ENCODE measurements at regions not wholly inside any gene's neighbourhood (a gene's known extent, or its start where the extent isn't known, plus 50 kb on each side); places are given as distances from the start of the nearest gene placed in this dataset.
"Not testable (repeated sequence)": the region's sequence is repeated elsewhere in the genome, so short reads cannot be mapped to it uniquely, and the experiment has no call there.

DNA sequence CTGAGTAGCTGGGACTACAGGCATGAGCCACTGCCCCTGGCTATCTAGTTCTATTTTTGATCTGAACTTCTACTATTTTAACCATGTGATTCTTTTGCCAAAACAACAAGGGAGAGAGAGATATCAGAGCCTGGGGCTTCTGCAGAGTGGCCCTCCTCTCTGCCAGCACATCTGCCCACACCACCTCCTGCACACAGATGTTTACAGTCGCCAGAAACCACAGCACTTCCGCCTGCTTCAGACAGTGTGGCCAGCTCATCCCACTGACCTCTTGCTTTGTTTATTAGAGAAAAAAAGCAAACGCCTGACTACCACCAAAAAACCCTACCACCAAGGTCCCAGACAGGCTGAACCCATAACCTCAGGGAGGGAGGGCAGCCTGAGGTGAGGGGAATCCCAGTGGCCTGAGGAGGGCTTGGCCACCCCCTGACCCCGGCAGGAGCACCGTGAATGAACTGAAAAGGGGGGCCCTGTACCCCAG, 85.9 kb upstream of the ABHD2 start:
- TF ChIP-seq, protein P1, sequence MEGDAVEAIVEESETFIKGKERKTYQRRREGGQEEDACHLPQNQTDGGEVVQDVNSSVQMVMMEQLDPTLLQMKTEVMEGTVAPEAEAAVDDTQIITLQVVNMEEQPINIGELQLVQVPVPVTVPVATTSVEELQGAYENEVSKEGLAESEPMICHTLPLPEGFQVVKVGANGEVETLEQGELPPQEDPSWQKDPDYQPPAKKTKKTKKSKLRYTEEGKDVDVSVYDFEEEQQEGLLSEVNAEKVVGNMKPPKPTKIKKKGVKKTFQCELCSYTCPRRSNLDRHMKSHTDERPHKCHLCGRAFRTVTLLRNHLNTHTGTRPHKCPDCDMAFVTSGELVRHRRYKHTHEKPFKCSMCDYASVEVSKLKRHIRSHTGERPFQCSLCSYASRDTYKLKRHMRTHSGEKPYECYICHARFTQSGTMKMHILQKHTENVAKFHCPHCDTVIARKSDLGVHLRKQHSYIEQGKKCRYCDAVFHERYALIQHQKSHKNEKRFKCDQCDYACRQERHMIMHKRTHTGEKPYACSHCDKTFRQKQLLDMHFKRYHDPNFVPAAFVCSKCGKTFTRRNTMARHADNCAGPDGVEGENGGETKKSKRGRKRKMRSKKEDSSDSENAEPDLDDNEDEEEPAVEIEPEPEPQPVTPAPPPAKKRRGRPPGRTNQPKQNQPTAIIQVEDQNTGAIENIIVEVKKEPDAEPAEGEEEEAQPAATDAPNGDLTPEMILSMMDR (IDR thresholded peaks at IDR 0.05; ENCODE audit: low read depth, low read length): no peak
- H3K4me3 ChIP-seq (ENCODE audit: low read depth, low read length): no peak overlapping the region
- in situ Hi-C loops (cut with HindIII; ENCODE audit: low sequenced_read_pairs): loop anchor here (25.0 kb wide), 1 partner anchor 90 kb away; the partner anchor contains the start of gene MFGE8
- DNase-seq (ENCODE audit: low read depth, low spot score): peak; percentile 46

DNA sequence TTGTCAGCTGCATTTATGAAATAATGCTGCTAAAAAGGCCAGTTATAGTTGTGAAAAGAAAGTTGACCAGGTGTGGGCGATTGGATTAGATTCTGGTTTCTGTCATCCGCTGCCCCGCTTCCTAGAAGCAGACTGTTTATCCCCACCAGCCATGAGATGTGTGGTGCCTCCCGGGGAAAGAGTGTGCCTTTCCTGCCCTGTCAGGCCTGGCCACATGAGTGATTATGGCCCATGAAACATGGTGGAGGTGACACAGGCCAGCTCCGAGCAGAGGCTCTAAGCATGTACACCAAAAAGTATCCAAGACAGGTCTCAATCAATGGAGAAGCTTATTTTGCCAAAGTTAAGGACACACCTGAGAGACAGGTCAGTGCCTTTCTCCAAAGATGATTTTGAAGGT, 85.4 kb upstream of the ABHD2 start:
- H3K4me3 ChIP-seq (ENCODE audit: low read depth, low read length): no peak overlapping the region
- DNase-seq (ENCODE audit: low read depth, low spot score): no peak
- in situ Hi-C loops (cut with HindIII; ENCODE audit: low sequenced_read_pairs): loop anchor here (25.0 kb wide), 1 partner anchor 91 kb away; the partner anchor contains the start of gene MFGE8
- TF ChIP-seq, protein P1 (IDR thresholded peaks at IDR 0.05; ENCODE audit: low read depth, low read length): no peak

DNA sequence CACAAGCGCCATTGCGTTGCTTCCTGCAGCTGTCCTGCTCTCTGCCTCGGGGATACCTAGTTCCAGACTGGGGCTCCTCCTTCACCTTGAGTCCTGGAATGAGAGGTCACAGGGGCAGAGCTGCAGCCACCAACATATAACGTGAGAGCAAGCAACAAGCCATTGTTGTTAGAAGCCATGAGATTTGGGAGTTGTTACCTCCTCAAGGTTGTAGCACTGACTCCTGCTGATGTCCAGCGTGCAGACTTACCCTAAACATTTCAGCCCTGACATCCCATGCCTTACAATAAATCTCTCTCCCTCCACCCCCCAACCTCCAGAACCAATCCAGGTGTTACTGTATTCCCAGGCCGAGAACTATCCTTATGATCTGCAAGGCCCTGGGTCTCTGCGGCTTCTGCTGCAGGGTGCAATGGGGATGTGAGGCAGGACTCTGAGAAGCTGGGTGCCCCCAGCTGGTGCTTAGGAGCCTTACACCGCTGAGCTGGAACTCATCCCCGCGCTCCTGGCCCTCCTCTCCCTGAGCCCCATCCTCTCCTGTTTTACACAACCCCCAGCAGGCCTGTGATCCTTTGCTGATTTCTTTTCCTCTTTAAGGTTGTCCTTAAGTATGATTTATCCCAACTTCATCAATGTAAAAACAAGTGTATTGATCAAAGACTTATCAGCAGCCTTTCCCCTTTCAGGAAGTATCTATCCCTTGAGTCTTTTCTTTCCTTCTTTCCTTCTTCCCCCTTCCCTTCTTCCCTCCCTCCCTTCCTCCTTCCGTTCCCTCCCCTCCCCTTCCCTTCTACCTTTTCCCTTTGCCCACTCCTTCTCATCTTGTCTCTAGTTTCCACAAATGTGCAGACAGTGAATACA, 84.2 kb upstream of the ABHD2 start:
- TF ChIP-seq, protein P1 (IDR thresholded peaks at IDR 0.05; ENCODE audit: low read depth, low read length): peak; percentile 65
- DNase-seq (ENCODE audit: low read depth, low spot score): peak; percentile 64
- H3K4me3 ChIP-seq (ENCODE audit: low read depth, low read length): no peak overlapping the region
- in situ Hi-C loops (cut with HindIII; ENCODE audit: low sequenced_read_pairs): loop anchor here (25.0 kb wide), 1 partner anchor 92 kb away; the partner anchor contains the start of gene MFGE8

DNA sequence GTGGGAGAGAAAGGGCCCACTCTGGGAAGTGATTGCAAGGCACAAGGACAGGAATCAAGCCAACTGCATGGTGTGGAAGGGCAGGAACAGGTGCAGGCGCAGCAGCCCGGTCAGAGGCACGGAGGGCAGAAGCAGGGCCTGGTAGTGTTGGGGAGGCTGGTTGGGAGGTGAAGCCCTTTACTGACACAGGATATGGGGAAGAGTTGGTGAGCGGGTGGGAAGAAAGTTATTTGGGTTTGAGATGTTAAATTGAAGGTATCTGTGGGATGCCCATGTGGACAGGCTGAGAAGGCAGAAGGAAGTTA, 83.6 kb upstream of the ABHD2 start:
- in situ Hi-C loops (cut with HindIII; ENCODE audit: low sequenced_read_pairs): loop anchor here (25.0 kb wide), 1 partner anchor 92 kb away; the partner anchor contains the start of gene MFGE8
- no peak overlapping the region for H3K4me3 ChIP-seq (ENCODE audit: low read depth, low read length)
- TF ChIP-seq, protein P1 (IDR thresholded peaks at IDR 0.05; ENCODE audit: low read depth, low read length): no peak
- no peak for DNase-seq (ENCODE audit: low read depth, low spot score)

DNA sequence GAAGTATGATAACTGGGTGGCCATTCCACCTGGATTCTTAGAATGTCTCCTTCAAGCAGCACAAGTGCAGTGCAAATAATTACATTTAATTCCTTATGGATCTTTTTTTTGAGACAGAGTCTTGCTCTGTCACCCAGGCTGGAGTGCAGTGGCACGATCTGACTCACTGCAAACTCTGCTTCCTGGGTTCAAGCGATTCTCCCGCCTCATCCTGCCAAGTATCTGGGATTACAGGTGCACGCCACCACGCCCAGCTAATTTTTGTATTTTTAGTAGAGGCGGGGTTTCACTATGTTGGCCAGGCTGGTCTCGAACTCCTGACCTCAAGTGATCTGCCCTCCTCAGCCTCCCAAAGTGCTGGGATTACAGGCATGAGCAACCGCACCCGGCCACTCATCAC, 80.7 kb upstream of the ABHD2 start:
- in situ Hi-C loops (cut with HindIII; ENCODE audit: low sequenced_read_pairs): loop anchor here (25.0 kb wide), 1 partner anchor 95 kb away; the partner anchor contains the start of gene MFGE8
- not testable (repeated sequence) for H3K4me3 ChIP-seq (ENCODE audit: low read depth, low read length); DNase-seq (ENCODE audit: low read depth, low spot score)

DNA sequence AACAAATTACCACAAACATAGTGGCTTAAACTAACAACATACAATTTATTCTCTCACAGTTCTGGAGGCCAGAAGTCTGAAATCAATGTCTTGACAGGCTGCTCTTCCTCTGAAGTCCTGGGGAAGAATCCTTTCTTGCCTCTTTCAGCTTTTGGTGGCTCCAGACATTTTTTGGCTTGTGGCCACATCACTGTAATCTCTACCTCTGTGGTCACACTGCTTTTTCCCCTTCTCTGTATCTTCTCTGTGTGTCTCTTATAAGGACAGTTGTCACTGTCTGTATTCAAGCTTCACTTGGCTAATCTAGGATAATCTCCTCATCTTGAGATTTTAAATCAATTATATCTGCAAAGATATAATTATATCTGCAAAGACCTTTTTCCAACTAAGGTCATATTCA, 80.3 kb upstream of the ABHD2 start:
- TF ChIP-seq, protein P1 (IDR thresholded peaks at IDR 0.05; ENCODE audit: low read depth, low read length): no peak
- no peak overlapping the region for H3K4me3 ChIP-seq (ENCODE audit: low read depth, low read length)
- in situ Hi-C loops (cut with HindIII; ENCODE audit: low sequenced_read_pairs): loop anchor here (25.0 kb wide), 1 partner anchor 96 kb away; the partner anchor contains the start of gene MFGE8
- no peak for DNase-seq (ENCODE audit: low read depth, low spot score)

DNA sequence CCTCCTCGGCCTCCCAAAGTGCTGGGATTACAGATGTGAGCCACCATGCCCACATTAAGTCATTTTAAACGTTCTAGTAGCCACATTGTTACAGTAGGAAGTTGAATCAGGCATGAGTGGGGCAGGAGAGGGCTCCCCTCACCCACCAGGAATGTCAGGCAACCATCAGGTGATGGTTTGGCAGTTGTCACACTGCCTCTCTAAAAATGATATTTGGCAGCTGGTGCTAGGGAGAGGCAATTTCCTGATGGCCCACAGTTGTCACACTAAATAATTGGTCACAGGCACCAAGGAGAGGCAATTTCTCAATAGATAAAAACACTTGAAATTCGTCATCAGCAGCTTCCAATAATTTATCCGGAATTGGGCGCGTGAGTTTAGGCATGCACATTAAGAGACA, 79.2 kb upstream of the ABHD2 start:
- TF ChIP-seq, protein P1 (IDR thresholded peaks at IDR 0.05; ENCODE audit: low read depth, low read length): no peak
- DNase-seq (ENCODE audit: low read depth, low spot score): no peak
- in situ Hi-C loops (cut with HindIII; ENCODE audit: low sequenced_read_pairs): loop anchor here (25.0 kb wide), 1 partner anchor 97 kb away; the partner anchor contains the start of gene MFGE8
- H3K4me3 ChIP-seq (ENCODE audit: low read depth, low read length): no peak overlapping the region

Data from astrocyte of the spinal cord (primary cell).